Left hindlimb (tissue), 1 donor: ENCODE measurements at regions not wholly inside any gene's neighbourhood (a gene's known extent, or its start where the extent isn't known, plus 50 kb on each side); places are given as distances from the start of the nearest gene placed in this dataset.

ENCODE experiments used
- DNase-seq: peaks from one replicate; pipeline ENCODE4 v3.0.0-alpha.2; 2018

GRCh38 chr9:36764364-36765076 lies 191.8 kb downstream of the MELK start:
- no peak for DNase-seq

DNA sequence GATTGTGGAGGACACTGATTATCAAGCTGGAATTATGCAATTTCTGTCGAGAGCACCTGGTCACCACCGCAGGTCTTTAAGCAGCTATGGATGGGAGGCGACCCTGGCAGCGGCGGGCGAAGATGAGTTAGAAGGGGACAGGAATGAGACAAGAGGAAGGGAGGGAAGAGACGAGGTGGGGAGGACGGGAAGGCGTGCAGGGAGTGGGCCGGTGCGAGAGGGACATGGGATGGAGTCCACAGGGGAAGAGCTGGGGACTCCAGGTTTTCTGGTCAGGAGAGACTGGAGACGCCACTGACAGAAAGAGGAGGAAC lies 192.3 kb downstream of the MELK start:
- no peak for DNase-seq

- DNase-seq = no peak
Observed at GRCh38 chr9:36765468-36766341, 193.0 kb downstream of the MELK start.

DNA sequence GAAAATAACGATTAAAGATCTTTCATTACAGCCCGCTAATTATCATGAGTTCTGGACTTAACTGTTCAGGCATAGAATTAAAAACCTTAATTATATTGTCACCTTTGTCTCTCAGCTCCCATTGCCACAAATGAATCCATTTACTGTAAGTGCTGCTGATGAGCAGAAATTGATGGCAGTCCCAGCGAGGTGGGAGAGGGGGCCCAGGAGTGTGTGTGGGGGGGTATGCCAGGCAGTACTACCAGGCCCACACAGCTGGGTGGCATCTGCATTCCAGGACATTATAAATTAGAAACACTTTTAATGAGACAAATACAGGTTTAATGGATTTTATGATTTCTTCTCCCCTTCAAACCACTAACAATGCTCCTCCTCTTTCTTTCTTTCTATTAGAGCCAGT lies 196.0 kb downstream of the MELK start:
- no peak for DNase-seq

GRCh38 chr9:36770025-36770424 lies 197.3 kb downstream of the MELK start:
- no peak for DNase-seq

DNA sequence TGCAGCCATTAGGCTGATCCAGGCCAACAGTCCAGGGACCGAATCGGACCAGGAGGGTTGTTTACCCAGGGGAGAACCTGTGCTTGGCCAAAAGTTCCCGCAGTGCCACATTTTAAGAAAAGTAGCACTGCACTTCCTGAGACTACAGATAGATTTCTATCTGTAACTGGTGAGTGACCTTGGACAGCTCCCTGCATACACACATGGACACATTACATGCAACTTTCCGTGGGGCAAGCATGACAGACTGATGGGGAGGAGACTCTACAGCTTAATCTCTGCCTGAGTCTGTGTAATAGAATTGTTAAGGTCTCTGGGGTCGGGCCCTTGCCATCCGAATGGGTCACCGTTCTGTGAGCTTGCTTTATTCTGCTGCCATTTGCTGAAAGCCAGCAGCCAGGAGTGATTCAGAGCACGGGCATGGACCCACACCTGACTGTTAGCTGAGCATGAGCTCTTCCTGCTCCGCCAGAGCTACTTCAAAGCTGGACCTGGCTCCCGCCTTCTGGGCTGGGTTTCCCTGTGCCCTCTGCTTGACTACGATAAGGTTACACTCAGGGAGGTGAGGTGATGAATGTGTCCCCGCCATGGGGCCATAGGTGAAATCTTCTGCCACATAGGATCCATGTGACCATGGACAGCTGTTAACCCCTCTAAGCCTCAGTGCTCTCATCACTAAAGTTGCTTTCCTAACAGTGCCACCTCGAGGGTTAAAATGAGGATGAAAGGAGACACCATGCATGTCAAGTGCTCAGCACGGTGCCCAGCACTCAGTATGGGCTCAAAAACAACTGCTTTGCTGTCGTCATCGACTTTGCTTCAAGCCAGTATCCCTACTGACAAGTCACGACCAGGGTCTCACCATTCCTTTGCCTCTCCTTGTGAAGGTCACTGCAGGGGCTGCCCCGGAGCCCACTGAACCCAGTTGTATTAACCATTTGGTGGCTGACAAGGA lies 200.0 kb downstream of the MELK start:
- DNase-seq = no peak

DNA sequence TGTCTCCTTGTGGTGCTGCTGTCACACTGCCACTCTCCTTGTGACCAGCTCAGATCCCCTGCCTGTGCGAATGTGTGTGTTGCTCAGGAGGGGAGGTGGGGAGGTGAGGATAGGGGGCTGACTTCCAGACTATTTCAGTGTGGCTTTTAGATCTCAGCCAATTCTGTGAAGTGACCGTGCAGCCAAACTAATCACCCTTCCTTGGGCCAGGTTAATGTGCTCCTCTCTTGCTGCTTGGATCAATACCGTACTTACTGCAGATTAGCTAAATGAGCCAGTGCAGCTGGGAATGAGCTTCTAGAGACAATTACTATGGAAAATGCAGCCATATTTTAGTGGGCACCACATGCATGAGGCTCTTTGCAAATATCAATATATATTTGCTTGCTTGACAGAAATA lies 206.0 kb downstream of the MELK start:
- no peak for DNase-seq

- no peak for DNase-seq
Observed at GRCh38 chr9:36779582-36779981, 206.9 kb downstream of the MELK start.

DNA sequence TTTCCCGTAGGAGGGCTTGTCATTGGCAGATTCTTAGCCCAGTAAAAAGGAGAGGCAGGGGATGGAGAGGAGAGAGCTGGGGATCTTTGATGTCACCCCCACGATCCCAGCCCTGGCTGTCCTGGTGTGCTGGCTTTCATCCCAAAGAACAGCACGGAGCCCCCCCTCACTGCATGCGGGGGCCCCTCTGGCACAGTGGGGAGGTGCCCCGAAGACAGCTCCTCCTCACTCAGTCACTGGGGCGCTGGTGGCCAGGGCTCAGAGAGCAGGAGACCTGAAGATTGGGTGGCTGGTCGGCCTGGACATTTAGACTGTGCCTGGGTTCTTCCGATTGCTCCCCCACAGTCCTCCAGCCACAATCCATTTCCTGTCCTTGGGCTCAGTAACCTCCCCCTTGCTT lies 207.5 kb downstream of the MELK start:
- DNase-seq = no peak

DNA sequence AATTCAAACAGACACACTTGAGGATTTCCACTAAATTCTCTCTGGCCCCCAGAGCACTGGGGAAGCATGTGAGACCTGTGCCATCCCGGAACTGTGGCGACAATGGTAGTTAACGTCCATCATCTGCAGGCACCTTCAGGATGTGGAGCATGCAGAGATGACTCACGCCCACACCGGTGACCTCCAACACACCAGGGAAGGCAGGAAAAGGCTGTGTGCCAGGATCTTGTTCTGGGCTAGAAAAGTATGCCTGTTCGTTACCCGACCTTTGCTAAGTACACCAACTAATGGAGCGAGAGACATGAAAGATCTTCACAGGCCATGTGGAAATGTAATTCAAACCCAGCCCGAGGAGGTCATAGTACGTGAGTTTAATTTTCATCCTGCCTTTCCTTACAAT lies 208.8 kb downstream of the MELK start:
- DNase-seq = no peak
